ENCODE measurements at regions not wholly inside any gene's neighbourhood (a gene's known extent, or its start where the extent isn't known, plus 50 kb on each side); places are given as distances from the start of the nearest gene placed in this dataset.

DNA sequence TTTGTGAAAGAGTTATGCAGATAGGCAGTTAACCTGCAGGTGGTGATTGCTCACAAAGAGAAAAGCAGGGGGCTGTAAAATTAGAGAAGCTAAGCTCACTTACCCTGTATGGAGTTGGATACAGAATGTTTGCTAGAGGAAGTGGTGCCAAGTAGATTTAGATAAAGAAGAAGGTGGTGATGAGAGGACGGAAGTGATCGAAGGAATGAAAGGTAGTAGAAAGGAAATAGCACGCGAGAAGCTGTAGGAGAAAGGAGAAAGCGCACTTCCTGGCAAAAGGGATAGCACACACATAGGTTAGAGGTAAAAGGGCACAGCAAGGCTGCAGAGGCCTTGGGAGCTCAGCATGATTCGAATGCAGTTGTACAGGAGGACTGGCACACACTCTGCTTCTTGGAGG is 87.3 kb upstream of the CTSC start:
- TF ChIP-seq, protein P1, sequence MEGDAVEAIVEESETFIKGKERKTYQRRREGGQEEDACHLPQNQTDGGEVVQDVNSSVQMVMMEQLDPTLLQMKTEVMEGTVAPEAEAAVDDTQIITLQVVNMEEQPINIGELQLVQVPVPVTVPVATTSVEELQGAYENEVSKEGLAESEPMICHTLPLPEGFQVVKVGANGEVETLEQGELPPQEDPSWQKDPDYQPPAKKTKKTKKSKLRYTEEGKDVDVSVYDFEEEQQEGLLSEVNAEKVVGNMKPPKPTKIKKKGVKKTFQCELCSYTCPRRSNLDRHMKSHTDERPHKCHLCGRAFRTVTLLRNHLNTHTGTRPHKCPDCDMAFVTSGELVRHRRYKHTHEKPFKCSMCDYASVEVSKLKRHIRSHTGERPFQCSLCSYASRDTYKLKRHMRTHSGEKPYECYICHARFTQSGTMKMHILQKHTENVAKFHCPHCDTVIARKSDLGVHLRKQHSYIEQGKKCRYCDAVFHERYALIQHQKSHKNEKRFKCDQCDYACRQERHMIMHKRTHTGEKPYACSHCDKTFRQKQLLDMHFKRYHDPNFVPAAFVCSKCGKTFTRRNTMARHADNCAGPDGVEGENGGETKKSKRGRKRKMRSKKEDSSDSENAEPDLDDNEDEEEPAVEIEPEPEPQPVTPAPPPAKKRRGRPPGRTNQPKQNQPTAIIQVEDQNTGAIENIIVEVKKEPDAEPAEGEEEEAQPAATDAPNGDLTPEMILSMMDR (IDR thresholded peaks at IDR 0.05) = no peak
- Histone ChIP-seq H3K9ac (ENCODE audit: low read depth in 2 of 2, low read length in 2 of 2) (no peak overlapping the region), H3K4me3 (no peak overlapping the region), H3K9me3 (no peaks in the 10 kb centered on the region), H3K27me3 (no peaks in the 10 kb centered on the region), H3K36me3 (no peaks in the 10 kb centered on the region), H3K27ac (no peak overlapping the region), H3K4me1 (no peaks in the 10 kb centered on the region)
- DNase-seq = no peak
- intact Hi-C loops (cut with DNase I) = no loop called here

DNA sequence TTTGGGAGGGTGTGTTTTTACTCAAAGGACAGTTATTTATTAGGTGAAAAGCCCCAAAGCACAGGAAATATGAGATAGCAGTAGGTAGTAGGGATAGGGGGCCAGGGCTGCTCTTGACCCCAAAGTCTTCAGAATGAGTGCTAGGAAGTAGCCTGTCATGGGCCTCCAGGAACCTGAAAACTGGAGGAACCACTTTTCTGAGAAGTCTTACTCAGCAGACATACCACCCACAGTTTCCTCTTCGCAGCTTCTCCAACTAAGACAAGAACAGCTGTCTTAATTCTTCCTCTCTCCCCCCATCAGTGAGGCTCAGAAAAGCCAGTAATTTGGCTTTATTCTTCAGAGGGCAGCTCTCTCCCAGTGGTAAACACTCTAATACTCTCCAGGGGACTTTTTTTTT is 84.0 kb upstream of the CTSC start:
- peak; percentile 24 for DNase-seq
- Histone ChIP-seq H3K27me3 (no peaks in the 10 kb centered on the region), H3K36me3 (no peaks in the 10 kb centered on the region), H3K4me1 (no peaks in the 10 kb centered on the region), H3K9ac (ENCODE audit: low read depth in 2 of 2, low read length in 2 of 2) (no peak overlapping the region), H3K27ac (peak overlapping the region; percentile 46), H3K9me3 (no peaks in the 10 kb centered on the region), H3K4me3 (no peak overlapping the region)
- TF ChIP-seq, protein P1 (IDR thresholded peaks at IDR 0.05) = no peak
- intact Hi-C loops (cut with DNase I) = no loop called here

DNA sequence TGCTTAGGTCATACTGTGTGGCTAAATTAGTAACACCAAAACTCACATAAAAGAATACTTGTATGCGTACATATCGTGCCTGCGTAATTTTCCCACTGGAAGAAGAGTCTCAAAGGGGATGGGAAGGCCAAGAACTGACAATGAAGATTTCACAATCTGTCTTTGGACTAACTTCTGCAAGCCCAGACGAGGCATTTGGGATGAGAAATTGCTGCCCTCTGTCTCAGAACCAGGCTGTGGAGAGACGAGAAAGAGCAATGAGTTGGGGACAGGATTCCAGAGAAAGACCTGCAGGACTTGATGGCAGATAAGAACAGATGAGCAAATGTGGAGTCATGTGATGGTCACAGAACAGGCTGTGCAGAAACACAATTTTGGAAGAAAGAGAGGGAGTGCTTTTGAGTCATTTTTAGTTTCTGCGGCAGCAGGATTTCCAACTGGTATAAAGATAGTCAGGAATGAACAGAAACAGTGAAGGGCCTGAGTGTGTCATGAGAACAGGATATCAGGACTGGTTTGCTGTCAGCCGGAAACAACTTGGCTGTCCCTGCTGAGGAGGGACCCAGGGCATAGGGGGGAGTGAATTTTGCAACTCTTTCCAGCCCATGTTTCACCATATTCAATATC is 82.7 kb upstream of the CTSC start:
- Histone ChIP-seq H3K4me3 (no peak overlapping the region), H3K27me3 (no peaks in the 10 kb centered on the region), H3K4me1 (no peaks in the 10 kb centered on the region), H3K36me3 (no peaks in the 10 kb centered on the region), H3K27ac (no peak overlapping the region), H3K9me3 (no peaks in the 10 kb centered on the region), H3K9ac (ENCODE audit: low read depth in 2 of 2, low read length in 2 of 2) (no peak overlapping the region)
- TF ChIP-seq, protein P1 (IDR thresholded peaks at IDR 0.05) = no peak
- no peak for DNase-seq
- intact Hi-C loops (cut with DNase I) = no loop called here

DNA sequence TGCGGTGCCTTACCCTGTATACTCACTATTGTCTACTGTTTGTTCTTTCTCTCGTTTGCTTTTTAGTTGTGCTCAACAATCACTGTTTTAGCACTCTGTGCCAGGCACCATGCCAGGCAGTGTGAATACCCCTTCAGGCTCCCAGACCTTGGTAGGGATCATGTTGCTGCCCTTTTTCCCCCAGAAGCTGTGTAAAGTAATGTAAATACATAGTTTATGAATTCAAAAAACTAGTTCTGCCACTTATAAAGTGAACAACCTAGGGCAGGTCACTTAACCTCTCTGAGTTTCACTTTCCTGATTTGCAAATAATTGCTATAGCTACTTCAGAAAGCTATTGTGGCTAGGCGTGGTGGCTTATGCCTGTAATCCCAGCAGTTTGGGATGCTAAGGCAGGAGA is 81.0 kb upstream of the CTSC start:
- Histone ChIP-seq H3K9ac (ENCODE audit: low read depth in 2 of 2, low read length in 2 of 2) (no peak overlapping the region), H3K36me3 (no peaks in the 10 kb centered on the region), H3K4me1 (peaks cover 3% of the 10 kb centered on the region), H3K27ac (no peak overlapping the region), H3K27me3 (no peaks in the 10 kb centered on the region), H3K9me3 (no peaks in the 10 kb centered on the region), H3K4me3 (no peak overlapping the region)
- TF ChIP-seq, protein P1 (IDR thresholded peaks at IDR 0.05) = no peak
- DNase-seq = no peak
- intact Hi-C loops (cut with DNase I) = no loop called here

DNA sequence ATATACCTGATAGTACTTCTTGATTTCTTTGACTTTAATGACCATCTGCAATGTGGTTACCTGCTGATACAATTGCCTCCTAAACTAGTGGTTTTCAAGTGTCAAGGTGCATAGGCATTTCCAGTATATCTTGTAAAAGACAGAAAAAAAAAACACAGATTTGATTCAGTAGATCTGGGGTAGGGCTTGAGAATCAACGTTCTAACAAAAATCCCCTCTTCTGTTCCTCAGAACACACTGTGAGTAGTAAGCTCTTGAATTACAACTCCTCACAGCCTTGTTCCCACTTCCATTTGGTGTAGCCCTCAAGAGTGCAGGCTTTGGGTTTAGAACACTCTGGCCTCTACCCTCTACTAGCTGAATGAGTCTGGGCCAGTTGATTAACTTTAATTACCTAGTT is 78.0 kb upstream of the CTSC start:
- Histone ChIP-seq H3K4me3 (no peak overlapping the region), H3K9me3 (no peaks in the 10 kb centered on the region), H3K9ac (ENCODE audit: low read depth in 2 of 2, low read length in 2 of 2) (no peak overlapping the region), H3K27ac (no peak overlapping the region), H3K36me3 (no peaks in the 10 kb centered on the region), H3K27me3 (no peaks in the 10 kb centered on the region), H3K4me1 (peaks cover 3% of the 10 kb centered on the region)
- intact Hi-C loops (cut with DNase I) = no loop called here
- TF ChIP-seq, protein P1 (IDR thresholded peaks at IDR 0.05) = no peak
- no peak for DNase-seq
